Tibial nerve (tissue), 4 donors: ENCODE measurements at regions not wholly inside any gene's neighbourhood (a gene's known extent, or its start where the extent isn't known, plus 50 kb on each side); places are given as distances from the start of the nearest gene placed in this dataset.

Experiments
- EP300 ChIP-seq, 2 donors: sonication (generic); formaldehyde crosslinking; IDR thresholded peaks; one replicate each; pipeline ENCODE4 v1.6.1; 2017; ENCODE audit warnings: antibody characterized with exemption in 2 of 2, mild to moderate bottlenecking in 1 of 2
- POLR2A ChIP-seq, 2 donors: fragments of 450-650 bp; IDR thresholded peaks; one replicate each; pipeline ENCODE4 v1.6.1; 2017; ENCODE audit warnings: antibody characterized with exemption in 2 of 2, mild to moderate bottlenecking in 2 of 2, moderate library complexity in 2 of 2
- TF ChIP-seq, protein P1 (sequence below), 5 experiments: fragments of 200-600 bp in 3 of 5; fragments of 450-650 bp in 2 of 5; sonication (generic) in 3 of 5; IDR thresholded peaks; one replicate each; pipeline ENCODE4 v1.5.1; 2016 to 2019; ENCODE audit warnings: antibody characterized with exemption in 5 of 5, mild to moderate bottlenecking in 3 of 5, moderate library complexity in 2 of 5

GRCh38 chr15:53251523-53251922 lies 461.4 kb upstream of the ONECUT1 start:
- TF ChIP-seq POLR2A (IDR thresholded peaks at IDR 0.05): no peak
- TF ChIP-seq, protein P1, sequence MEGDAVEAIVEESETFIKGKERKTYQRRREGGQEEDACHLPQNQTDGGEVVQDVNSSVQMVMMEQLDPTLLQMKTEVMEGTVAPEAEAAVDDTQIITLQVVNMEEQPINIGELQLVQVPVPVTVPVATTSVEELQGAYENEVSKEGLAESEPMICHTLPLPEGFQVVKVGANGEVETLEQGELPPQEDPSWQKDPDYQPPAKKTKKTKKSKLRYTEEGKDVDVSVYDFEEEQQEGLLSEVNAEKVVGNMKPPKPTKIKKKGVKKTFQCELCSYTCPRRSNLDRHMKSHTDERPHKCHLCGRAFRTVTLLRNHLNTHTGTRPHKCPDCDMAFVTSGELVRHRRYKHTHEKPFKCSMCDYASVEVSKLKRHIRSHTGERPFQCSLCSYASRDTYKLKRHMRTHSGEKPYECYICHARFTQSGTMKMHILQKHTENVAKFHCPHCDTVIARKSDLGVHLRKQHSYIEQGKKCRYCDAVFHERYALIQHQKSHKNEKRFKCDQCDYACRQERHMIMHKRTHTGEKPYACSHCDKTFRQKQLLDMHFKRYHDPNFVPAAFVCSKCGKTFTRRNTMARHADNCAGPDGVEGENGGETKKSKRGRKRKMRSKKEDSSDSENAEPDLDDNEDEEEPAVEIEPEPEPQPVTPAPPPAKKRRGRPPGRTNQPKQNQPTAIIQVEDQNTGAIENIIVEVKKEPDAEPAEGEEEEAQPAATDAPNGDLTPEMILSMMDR (IDR thresholded peaks at IDR 0.05): no peak
- TF ChIP-seq EP300 (IDR thresholded peaks at IDR 0.05): no peak
